HCT116 (cell line): ENCODE measurements at regions not wholly inside any gene's neighbourhood (a gene's known extent, or its start where the extent isn't known, plus 50 kb on each side); places are given as distances from the start of the nearest gene placed in this dataset.

Experiments used
- ATAC-seq: fragments of 200-7000 bp; cut with Tn5 transposase; 2 replicates; pipeline ENCODE4 v1.9.1; 2020; ENCODE audit warnings: mild to moderate bottlenecking, moderate library complexity
- BruUV-seq: library from RNA; stranded (reverse); fragments of 400-500 nt; replicated peaks from 2 replicates; lab custom pipeline; 2021; lab: Mats Ljungman, UMichigan
- CTCF ChIA-PET: fragments of 300-600 bp; sonication (Branson Sonifier 250); formaldehyde crosslinking; loops from one replicate; lab custom pipeline; 2021; ENCODE audit warnings: antibody characterized with exemption; lab: Charles Lee
- POLR2A ChIA-PET: fragments of 300-600, 350-600 bp; sonication (Branson Sonifier 250); formaldehyde crosslinking; loops from one replicate; lab custom pipeline; 2021; ENCODE audit warnings: antibody characterized with exemption; lab: Charles Lee
- RAD21 ChIA-PET, 2 experiments: fragments of 300-600 bp; sonication (Branson Sonifier 250); formaldehyde crosslinking; loops; one replicate each; lab custom pipeline; 2023; ENCODE audit warnings: low total read pairs in 2 of 2; ENCODE audit not compliant: uncharacterized antibody in 2 of 2, unreplicated experiment in 2 of 2, low non-redundant PET in 1 of 2; lab: Charles Lee
- DNase-seq: peaks from one replicate; pipeline ENCODE4 v3.0.0-alpha.2; 2010; ENCODE audit warnings: low read depth, low spot score
- H2AFZ ChIP-seq: fragments of 200-600 bp; shearing (Covaris generic), sonication (generic); 2 replicates; pipeline ENCODE4 v1.6.1; 2017; ENCODE audit warnings: low read depth, mixed run types, mixed read lengths, antibody characterized with exemption, low read length; ENCODE audit not compliant: poor library complexity, severe bottlenecking
- H3K27ac ChIP-seq: 2 replicates; pipeline ENCODE4 v1.5.1; 2012; ENCODE audit warnings: low read depth, low read length
- H3K27me3 ChIP-seq: fragments of 200-600 bp; sonication (generic); 2 replicates; pipeline ENCODE4 v1.6.1; 2016; ENCODE audit warnings: mixed run types, low read length, mixed read lengths; ENCODE audit not compliant: insufficient read depth
- H3K36me3 ChIP-seq, 2 experiments: fragments of 200-500 bp in 1 of 2; fragments of 200-600 bp in 1 of 2; sonication (Bioruptor generic) in 1 of 2; sonication (generic) in 1 of 2; 2 replicates each; pipeline versions ENCODE4 v1.5.1 to v1.6.1; 2014 to 2016; ENCODE audit warnings: low read length in 2 of 2, inconsistent platforms in 1 of 2, mixed read lengths in 1 of 2, mixed run types in 1 of 2; ENCODE audit not compliant: insufficient read depth in 2 of 2, control insufficient read depth in 1 of 2
- H3K4me1 ChIP-seq, 2 experiments: fragments of 200-600 bp in 1 of 2; sonication (generic) in 1 of 2; 2 replicates each; pipeline versions ENCODE4 v1.5.1 to v1.6.1; 2012 to 2017; ENCODE audit warnings: low read length in 2 of 2, inconsistent platforms in 1 of 2, mild to moderate bottlenecking in 1 of 2, mixed read lengths in 1 of 2, mixed run types in 1 of 2, moderate library complexity in 1 of 2; ENCODE audit not compliant: insufficient read depth in 2 of 2, control insufficient read depth in 1 of 2
- H3K4me2 ChIP-seq: fragments of 200-600 bp; sonication (generic); 2 replicates; pipeline ENCODE4 v1.6.1; 2017; ENCODE audit warnings: mixed run types, low read length, mixed read lengths
- H3K4me3 ChIP-seq, 2 experiments: fragments of 200-600 bp in 1 of 2; sonication (generic) in 1 of 2; replicated peaks in 1 of 2; 2 replicates each; pipeline ENCODE4 v1.5.1; 2011 to 2016; ENCODE audit warnings: low read length in 2 of 2, control low read depth in 1 of 2, low read depth in 1 of 2, mild to moderate bottlenecking in 1 of 2, mixed read lengths in 1 of 2, mixed run types in 1 of 2
- H3K79me2 ChIP-seq: fragments of 200-600 bp; sonication (generic); 2 replicates; pipeline ENCODE4 v1.6.1; 2017; ENCODE audit warnings: mild to moderate bottlenecking, mixed run types, low read length, moderate library complexity, mixed read lengths; ENCODE audit not compliant: insufficient read depth
- H3K9ac ChIP-seq: fragments of 200-600 bp; sonication (generic); 2 replicates; pipeline ENCODE4 v1.6.1; 2016; ENCODE audit warnings: low read length, mixed read lengths
- H3K9me2 ChIP-seq: fragments of 200-600 bp; sonication (generic), shearing (Covaris generic); 2 replicates; pipeline ENCODE4 v1.6.1; 2017; ENCODE audit warnings: mixed run types, mild to moderate bottlenecking, moderate library complexity; ENCODE audit not compliant: insufficient read depth
- H3K9me3 ChIP-seq, 2 experiments: fragments of 200-500 bp in 1 of 2; fragments of 200-600 bp in 1 of 2; sonication (Bioruptor generic) in 1 of 2; sonication (generic) in 1 of 2; 2 replicates each; pipeline ENCODE4 v1.6.1; 2014 to 2017; ENCODE audit warnings: low read length in 2 of 2, mixed read lengths in 2 of 2, inconsistent platforms in 1 of 2, low read depth in 1 of 2, mild to moderate bottlenecking in 1 of 2, mixed run types in 1 of 2, moderate library complexity in 1 of 2; ENCODE audit not compliant: control insufficient read depth in 1 of 2, insufficient read depth in 1 of 2
- H4K20me1 ChIP-seq: fragments of 200-600 bp; sonication (generic), shearing (Covaris generic); 2 replicates; pipeline ENCODE4 v1.6.1; 2017; ENCODE audit warnings: mixed run types, mild to moderate bottlenecking, moderate library complexity; ENCODE audit not compliant: insufficient read depth
- ATF3 ChIP-seq: IDR thresholded peaks from 2 replicates; pipeline ENCODE4 v1.6.1; 2012
- CBX3 ChIP-seq: IDR thresholded peaks from 2 replicates; pipeline ENCODE4 v1.6.1; 2012; ENCODE audit warnings: low read depth
- ELF1 ChIP-seq: IDR thresholded peaks from 2 replicates; pipeline ENCODE4 v1.6.1; 2012; ENCODE audit warnings: low read depth, borderline replicate concordance
- JUND ChIP-seq: IDR thresholded peaks from 2 replicates; pipeline ENCODE4 v1.6.1; 2012
- POLR2A ChIP-seq: IDR thresholded peaks from 2 replicates; pipeline ENCODE4 v1.7.0; 2011; ENCODE audit warnings: borderline replicate concordance; ENCODE audit not compliant: insufficient read depth, insufficient read length; ENCODE audit errors: extremely low read depth
- POLR2AphosphoS5 ChIP-seq: IDR thresholded peaks from 2 replicates; pipeline ENCODE4 v1.6.1; 2011; ENCODE audit warnings: mild to moderate bottlenecking, low read depth, low read length, moderate library complexity
- RAD21 ChIP-seq: IDR thresholded peaks from 2 replicates; pipeline ENCODE4 v1.6.1; 2012; ENCODE audit warnings: low read depth, mild to moderate bottlenecking
- YY1 ChIP-seq: IDR thresholded peaks from 2 replicates; pipeline ENCODE4 v1.6.1; 2011; ENCODE audit warnings: low read length, low read depth, moderate library complexity, mild to moderate bottlenecking; ENCODE audit not compliant: insufficient replicate concordance; ENCODE audit errors: extremely low read depth
- ZBTB33 ChIP-seq: IDR thresholded peaks from 2 replicates; pipeline ENCODE4 v1.6.1; 2011; ENCODE audit warnings: mild to moderate bottlenecking, low read length, moderate library complexity; ENCODE audit not compliant: insufficient replicate concordance; ENCODE audit errors: extremely low read depth
- ZFX ChIP-seq: fragments of 450-650 bp; IDR thresholded peaks from 2 replicates; pipeline ENCODE4 v1.6.1; 2017
- ZNF274 ChIP-seq: fragments of 200-500 bp; sonication (Bioruptor generic); IDR thresholded peaks from 2 replicates; pipeline ENCODE4 v1.6.1; 2014; ENCODE audit warnings: mild to moderate bottlenecking, low read depth, low read length, inconsistent platforms
- intact Hi-C: fragments of 100-400 bp; cut with micrococcal nuclease; formaldehyde crosslinking; loops from 2 replicates; pipeline ENCODE4 v1.10.0; 2022
- TF ChIP-seq, protein P1 (sequence below): IDR thresholded peaks from 2 replicates; pipeline ENCODE4 v1.6.1; 2012
- TF ChIP-seq, protein P2 (sequence below): IDR thresholded peaks from 2 replicates; pipeline ENCODE4 v1.6.1; 2012; ENCODE audit warnings: low read depth

- TF ChIP-seq POLR2AphosphoS5, result no peak
- TF ChIP-seq, all 23 proteins: peak for 0
- Histone ChIP-seq H3K27me3 (no peaks in the 10 kb centered on the region), H3K36me3 (no peaks in the 10 kb centered on the region), H4K20me1 (no peaks in the 10 kb centered on the region), H3K9me2 (no peaks in the 10 kb centered on the region), H3K9me3 (peaks cover 0 to 13% of the 10 kb centered on the region in 2 experiments; a peak in 2 of 4 replicates), H3K27ac (no peak overlapping the region), H2AFZ (no peak overlapping the region), H3K4me2 (no peak overlapping the region), H3K4me1 (no peaks in the 10 kb centered on the region), H3K4me3 (no peak overlapping the region), H3K9ac (no peak overlapping the region), H3K79me2 (no peaks in the 10 kb centered on the region)
- ATAC-seq (no peak), DNase-seq (no peak)
- intact Hi-C loops, result no loop called here
- ChIA-PET CTCF (no interaction called here), POLR2A (no interaction called here), RAD21 (no interaction called here)
- BruUV-seq, result no TSS peak
Measured at GRCh38 chr11:22082788-22083187, 110.1 kb upstream of the ANO5 start.

DNA sequence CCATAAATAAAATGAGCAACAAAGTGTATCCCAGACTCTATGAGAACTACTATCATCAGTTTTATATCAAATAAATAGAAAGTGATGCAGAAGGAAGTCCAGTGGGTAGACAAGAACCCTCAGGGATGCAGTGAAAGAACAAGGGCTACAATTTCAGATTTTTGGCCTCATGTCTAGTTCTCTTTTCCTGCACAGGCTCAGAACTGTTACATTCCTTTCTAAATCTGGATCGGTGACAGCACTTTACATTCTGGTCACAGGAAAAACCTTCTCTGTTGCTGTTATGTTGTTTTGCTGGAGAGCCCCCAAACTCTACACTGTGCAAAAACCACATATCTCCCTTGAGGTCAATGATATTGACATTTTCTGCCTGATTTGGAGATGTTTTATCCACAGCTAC is 108.8 kb upstream of the ANO5 start:
- Histone ChIP-seq H2AFZ (no peak overlapping the region), H4K20me1 (no peaks in the 10 kb centered on the region), H3K27me3 (no peaks in the 10 kb centered on the region), H3K4me3 (no peak overlapping the region), H3K79me2 (no peaks in the 10 kb centered on the region), H3K9me2 (no peaks in the 10 kb centered on the region), H3K27ac (no peak overlapping the region), H3K9me3 (peaks cover 0 to 13% of the 10 kb centered on the region in 2 experiments; a peak in 2 of 4 replicates), H3K36me3 (no peaks in the 10 kb centered on the region), H3K4me2 (no peak overlapping the region), H3K4me1 (no peaks in the 10 kb centered on the region), H3K9ac (no peak overlapping the region)
- DNase-seq, result no peak
- intact Hi-C loops, result no loop called here
- ChIA-PET RAD21 (no interaction called here), POLR2A (no interaction called here), CTCF (no interaction called here)
- BruUV-seq, result no TSS peak
- ATAC-seq, result no peak
- TF ChIP-seq, protein P1, sequence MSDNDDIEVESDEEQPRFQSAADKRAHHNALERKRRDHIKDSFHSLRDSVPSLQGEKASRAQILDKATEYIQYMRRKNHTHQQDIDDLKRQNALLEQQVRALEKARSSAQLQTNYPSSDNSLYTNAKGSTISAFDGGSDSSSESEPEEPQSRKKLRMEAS, result no peak
- TF ChIP-seq ZBTB33 (no peak), ELF1 (no peak), JUND (no peak), CBX3 (no peak), RAD21 (no peak), ATF3 (no peak), POLR2A (no peak), ZFX (no peak), ZNF274 (no peak), YY1 (no peak)
- TF ChIP-seq, protein P2, sequence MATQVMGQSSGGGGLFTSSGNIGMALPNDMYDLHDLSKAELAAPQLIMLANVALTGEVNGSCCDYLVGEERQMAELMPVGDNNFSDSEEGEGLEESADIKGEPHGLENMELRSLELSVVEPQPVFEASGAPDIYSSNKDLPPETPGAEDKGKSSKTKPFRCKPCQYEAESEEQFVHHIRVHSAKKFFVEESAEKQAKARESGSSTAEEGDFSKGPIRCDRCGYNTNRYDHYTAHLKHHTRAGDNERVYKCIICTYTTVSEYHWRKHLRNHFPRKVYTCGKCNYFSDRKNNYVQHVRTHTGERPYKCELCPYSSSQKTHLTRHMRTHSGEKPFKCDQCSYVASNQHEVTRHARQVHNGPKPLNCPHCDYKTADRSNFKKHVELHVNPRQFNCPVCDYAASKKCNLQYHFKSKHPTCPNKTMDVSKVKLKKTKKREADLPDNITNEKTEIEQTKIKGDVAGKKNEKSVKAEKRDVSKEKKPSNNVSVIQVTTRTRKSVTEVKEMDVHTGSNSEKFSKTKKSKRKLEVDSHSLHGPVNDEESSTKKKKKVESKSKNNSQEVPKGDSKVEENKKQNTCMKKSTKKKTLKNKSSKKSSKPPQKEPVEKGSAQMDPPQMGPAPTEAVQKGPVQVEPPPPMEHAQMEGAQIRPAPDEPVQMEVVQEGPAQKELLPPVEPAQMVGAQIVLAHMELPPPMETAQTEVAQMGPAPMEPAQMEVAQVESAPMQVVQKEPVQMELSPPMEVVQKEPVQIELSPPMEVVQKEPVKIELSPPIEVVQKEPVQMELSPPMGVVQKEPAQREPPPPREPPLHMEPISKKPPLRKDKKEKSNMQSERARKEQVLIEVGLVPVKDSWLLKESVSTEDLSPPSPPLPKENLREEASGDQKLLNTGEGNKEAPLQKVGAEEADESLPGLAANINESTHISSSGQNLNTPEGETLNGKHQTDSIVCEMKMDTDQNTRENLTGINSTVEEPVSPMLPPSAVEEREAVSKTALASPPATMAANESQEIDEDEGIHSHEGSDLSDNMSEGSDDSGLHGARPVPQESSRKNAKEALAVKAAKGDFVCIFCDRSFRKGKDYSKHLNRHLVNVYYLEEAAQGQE, result no peak
